Type B pancreatic cell (in vitro differentiated cells): ENCODE measurements at regions not wholly inside any gene's neighbourhood (a gene's known extent, or its start where the extent isn't known, plus 50 kb on each side); places are given as distances from the start of the nearest gene placed in this dataset.

Source experiments
- DNase-seq: peaks from one replicate; pipeline ENCODE4 v3.0.0; 2021; ENCODE audit warnings: mixed read lengths; ENCODE audit not compliant: unreplicated experiment; ENCODE audit errors: extremely low spot score
- H3K27ac Mint-ChIP-seq: 2 replicates; pipeline ENCODE4 v1.8.0; 2021; ENCODE audit warnings: mild to moderate bottlenecking, mixed read lengths
- H3K27me3 Mint-ChIP-seq: 2 replicates; pipeline ENCODE4 v1.8.0; 2021; ENCODE audit warnings: mixed read lengths
- H3K36me3 Mint-ChIP-seq: 2 replicates; pipeline ENCODE4 v1.8.0; 2021; ENCODE audit warnings: mixed read lengths
- H3K4me1 Mint-ChIP-seq: one replicate; pipeline ENCODE4 v1.8.0; 2021; ENCODE audit warnings: mixed read lengths; ENCODE audit not compliant: unreplicated experiment
- H3K4me3 Mint-ChIP-seq: 2 replicates; pipeline ENCODE4 v1.8.0; 2021; ENCODE audit warnings: mild to moderate bottlenecking, mixed read lengths
- H3K9me3 Mint-ChIP-seq: 2 replicates; pipeline ENCODE4 v1.8.0; 2021; ENCODE audit warnings: mixed read lengths
- CTCF ChIP-seq: fragments of 200-600 bp; sonication (generic); conservative IDR thresholded peaks from 2 replicates; pipeline ENCODE4 v1.5.0; 2021; ENCODE audit warnings: antibody characterized with exemption, mild to moderate bottlenecking

GRCh38 chr12:33586576-33586975 is 147.0 kb upstream of the SYT10 start:
- no peak for TF ChIP-seq CTCF
- no peak for DNase-seq
- Mint-ChIP-seq H3K4me1 (peaks cover 3% of the 10 kb centered on the region), H3K27me3 (no peaks in the 10 kb centered on the region), H3K4me3 (no peak overlapping the region), H3K27ac (no peak overlapping the region), H3K9me3 (no peaks in the 10 kb centered on the region), H3K36me3 (no peaks in the 10 kb centered on the region)

GRCh38 chr12:33587354-33587753 is 147.7 kb upstream of the SYT10 start:
- no peaks in the 10 kb centered on the region for H3K4me1 Mint-ChIP-seq
- H3K27me3 Mint-ChIP-seq = no peaks in the 10 kb centered on the region
- DNase-seq = no peak
- H3K27ac Mint-ChIP-seq = no peak overlapping the region
- no peaks in the 10 kb centered on the region for H3K36me3 Mint-ChIP-seq
- no peaks in the 10 kb centered on the region for H3K9me3 Mint-ChIP-seq
- no peak overlapping the region for H3K4me3 Mint-ChIP-seq
- TF ChIP-seq CTCF = no peak

- Mint-ChIP-seq H3K36me3 (no peaks in the 10 kb centered on the region), H3K9me3 (no peaks in the 10 kb centered on the region), H3K4me3 (peak overlapping the region; percentile 8), H3K27ac (peak overlapping the region; percentile 10), H3K4me1 (no peaks in the 10 kb centered on the region), H3K27me3 (no peaks in the 10 kb centered on the region)
- no peak for TF ChIP-seq CTCF
- no peak for DNase-seq
These were observed 148.4 kb upstream of the SYT10 start for GRCh38 chr12:33587784-33588712.

- H3K27ac Mint-ChIP-seq = peak overlapping the region; percentile 10
- no peaks in the 10 kb centered on the region for H3K4me1 Mint-ChIP-seq
- no peaks in the 10 kb centered on the region for H3K9me3 Mint-ChIP-seq
- no peak for DNase-seq
- TF ChIP-seq CTCF = no peak
- H3K4me3 Mint-ChIP-seq = peak overlapping the region; percentile 8
- H3K36me3 Mint-ChIP-seq = no peaks in the 10 kb centered on the region
- H3K27me3 Mint-ChIP-seq = no peaks in the 10 kb centered on the region
These were observed 149.2 kb upstream of the SYT10 start for GRCh38 chr12:33588725-33589405.

GRCh38 chr12:33589576-33590114 is 150.0 kb upstream of the SYT10 start:
- Mint-ChIP-seq H3K4me1 (no peaks in the 10 kb centered on the region), H3K27me3 (peaks cover 3% of the 10 kb centered on the region), H3K9me3 (no peaks in the 10 kb centered on the region), H3K4me3 (no peak overlapping the region), H3K36me3 (no peaks in the 10 kb centered on the region), H3K27ac (no peak overlapping the region)
- no peak for DNase-seq
- no peak for TF ChIP-seq CTCF
